SJCRH30 (cell line): ENCODE measurements at regions not wholly inside any gene's neighbourhood (a gene's known extent, or its start where the extent isn't known, plus 50 kb on each side); places are given as distances from the start of the nearest gene placed in this dataset.
"Not testable (repeated sequence)": the region's sequence is repeated elsewhere in the genome, so short reads cannot be mapped to it uniquely, and the experiment has no call there.

Experiments
- DNase-seq, 2 experiments: peaks; one replicate each; pipeline ENCODE4 v3.0.0-alpha.2; 2015 to 2020
- H3K27ac ChIP-seq: fragments of 250-450 bp; sonication (Bioruptor Pico); 2 replicates; pipeline ENCODE4 v1.5.1; 2020; ENCODE audit warnings: mild to moderate bottlenecking, moderate library complexity
- H3K27me3 ChIP-seq: fragments of 250-450 bp; sonication (Bioruptor Pico); 2 replicates; pipeline ENCODE4 v1.5.1; 2020; ENCODE audit warnings: mild to moderate bottlenecking, moderate library complexity
- H3K36me3 ChIP-seq: fragments of 250-450 bp; sonication (Bioruptor Pico); 2 replicates; pipeline ENCODE4 v1.5.1; 2020; ENCODE audit warnings: mild to moderate bottlenecking, moderate library complexity
- H3K4me1 ChIP-seq: fragments of 250-450 bp; sonication (Bioruptor Pico); 2 replicates; pipeline ENCODE4 v1.5.1; 2020; ENCODE audit warnings: mild to moderate bottlenecking, moderate library complexity
- H3K4me3 ChIP-seq: fragments of 250-450 bp; sonication (Bioruptor Pico); 2 replicates; pipeline ENCODE4 v1.5.1; 2020; ENCODE audit warnings: mild to moderate bottlenecking, moderate library complexity
- H3K9me3 ChIP-seq: fragments of 250-450 bp; sonication (Bioruptor Pico); replicated peaks from 2 replicates; pipeline ENCODE4 v1.5.1; 2020; ENCODE audit warnings: mild to moderate bottlenecking, moderate library complexity

GRCh38 chr12:91483471-91483985 lies 300.9 kb upstream of the DCN start:
- Histone ChIP-seq H3K9me3 (no peaks in the 10 kb centered on the region), H3K36me3 (no peaks in the 10 kb centered on the region), H3K27me3 (no peaks in the 10 kb centered on the region), H3K4me1 (peaks cover 6% of the 10 kb centered on the region), H3K4me3 (no peak overlapping the region), H3K27ac (no peak overlapping the region)
- peak in 1 of 2 experiments; percentile 2 for DNase-seq

GRCh38 chr12:91482231-91482630 lies 299.6 kb upstream of the DCN start:
- H3K9me3 ChIP-seq = no peaks in the 10 kb centered on the region
- H3K36me3 ChIP-seq = no peaks in the 10 kb centered on the region
- H3K4me1 ChIP-seq = peaks cover 6% of the 10 kb centered on the region
- peak in 1 of 2 experiments; percentile 2 for DNase-seq
- H3K27ac ChIP-seq = no peak overlapping the region
- no peak overlapping the region for H3K4me3 ChIP-seq
- H3K27me3 ChIP-seq = no peaks in the 10 kb centered on the region

GRCh38 chr12:91478500-91478899 lies 295.9 kb upstream of the DCN start:
- DNase-seq = no peak
- H3K4me1 ChIP-seq = peaks cover 6% of the 10 kb centered on the region

GRCh38 chr12:91467686-91468085 lies 285.1 kb upstream of the DCN start:
- H3K27me3 ChIP-seq = no peaks in the 10 kb centered on the region
- DNase-seq = no peak
- no peaks in the 10 kb centered on the region for H3K36me3 ChIP-seq
- no peak overlapping the region for H3K4me3 ChIP-seq
- H3K4me1 ChIP-seq = no peaks in the 10 kb centered on the region
- H3K27ac ChIP-seq = no peak overlapping the region
- no peaks in the 10 kb centered on the region for H3K9me3 ChIP-seq

More at GRCh38 chr12:91478500-91478899, 295.9 kb upstream of the DCN start:
- H3K27ac ChIP-seq = no peak overlapping the region
- no peaks in the 10 kb centered on the region for H3K36me3 ChIP-seq
- H3K9me3 ChIP-seq = no peaks in the 10 kb centered on the region
- H3K4me3 ChIP-seq = no peak overlapping the region
- H3K27me3 ChIP-seq = no peaks in the 10 kb centered on the region

GRCh38 chr12:91461061-91461460 lies 278.4 kb upstream of the DCN start:
- H3K27ac ChIP-seq = no peak overlapping the region
- no peak for DNase-seq
- H3K36me3 ChIP-seq = no peaks in the 10 kb centered on the region
- H3K9me3 ChIP-seq = no peaks in the 10 kb centered on the region
- H3K27me3 ChIP-seq = no peaks in the 10 kb centered on the region
- no peaks in the 10 kb centered on the region for H3K4me1 ChIP-seq
- H3K4me3 ChIP-seq = no peak overlapping the region

- H3K9me3 ChIP-seq = no peaks in the 10 kb centered on the region
- no peak for DNase-seq
- no peaks in the 10 kb centered on the region for H3K4me1 ChIP-seq
- no peak overlapping the region for H3K4me3 ChIP-seq
- H3K27me3 ChIP-seq = no peaks in the 10 kb centered on the region
- no peak overlapping the region for H3K27ac ChIP-seq
- no peaks in the 10 kb centered on the region for H3K36me3 ChIP-seq
Observed at GRCh38 chr12:91460469-91460868, 277.9 kb upstream of the DCN start.

GRCh38 chr12:91455321-91455720 lies 272.7 kb upstream of the DCN start:
- H3K4me3 ChIP-seq = no peak overlapping the region
- H3K9me3 ChIP-seq = no peaks in the 10 kb centered on the region
- H3K27me3 ChIP-seq = no peaks in the 10 kb centered on the region
- no peak for DNase-seq
- no peak overlapping the region for H3K27ac ChIP-seq
- H3K4me1 ChIP-seq = no peaks in the 10 kb centered on the region
- H3K36me3 ChIP-seq = no peaks in the 10 kb centered on the region

GRCh38 chr12:91454179-91454578 lies 271.6 kb upstream of the DCN start:
- Histone ChIP-seq H3K4me3 (no peak overlapping the region), H3K36me3 (no peaks in the 10 kb centered on the region), H3K27ac (no peak overlapping the region), H3K4me1 (no peaks in the 10 kb centered on the region), H3K27me3 (no peaks in the 10 kb centered on the region), H3K9me3 (no peaks in the 10 kb centered on the region)
- no peak for DNase-seq

- not testable (repeated sequence) for H3K4me3 ChIP-seq, DNase-seq, H3K36me3 ChIP-seq, H3K4me1 ChIP-seq, H3K9me3 ChIP-seq, H3K27ac ChIP-seq, H3K27me3 ChIP-seq
Observed at GRCh38 chr12:91452464-91452863, 269.8 kb upstream of the DCN start.

GRCh38 chr12:91441993-91442952 lies 259.7 kb upstream of the DCN start:
- no peak overlapping the region for H3K4me3 ChIP-seq
- no peak overlapping the region; the same call in 1 of the 2 replicates for H3K27ac ChIP-seq
- H3K9me3 ChIP-seq = no peaks in the 10 kb centered on the region
- no peaks in the 10 kb centered on the region for H3K36me3 ChIP-seq
- H3K27me3 ChIP-seq = no peaks in the 10 kb centered on the region
- H3K4me1 ChIP-seq = peaks cover 10% of the 10 kb centered on the region; the same call in 1 of the 2 replicates
- DNase-seq = peak in 1 of 2 experiments; percentile 7

GRCh38 chr12:91441246-91441645 lies 258.6 kb upstream of the DCN start:
- H3K27ac ChIP-seq = no peak overlapping the region; the same call in 1 of the 2 replicates

GRCh38 chr12:91434081-91434480 lies 251.5 kb upstream of the DCN start:
- H3K4me3 ChIP-seq = no peak overlapping the region
- DNase-seq = no peak
- H3K9me3 ChIP-seq = no peaks in the 10 kb centered on the region
- H3K36me3 ChIP-seq = no peaks in the 10 kb centered on the region
- no peak overlapping the region for H3K27ac ChIP-seq
- H3K27me3 ChIP-seq = no peaks in the 10 kb centered on the region
- peaks cover 15% of the 10 kb centered on the region for H3K4me1 ChIP-seq

More at GRCh38 chr12:91441246-91441645, 258.6 kb upstream of the DCN start:
- Histone ChIP-seq H3K9me3 (no peaks in the 10 kb centered on the region), H3K36me3 (no peaks in the 10 kb centered on the region), H3K4me1 (peaks cover 10% of the 10 kb centered on the region; the same call in 1 of the 2 replicates), H3K4me3 (no peak overlapping the region), H3K27me3 (no peaks in the 10 kb centered on the region)
- DNase-seq = no peak

- peaks cover 15% of the 10 kb centered on the region for H3K4me1 ChIP-seq
- no peak overlapping the region for H3K4me3 ChIP-seq
- no peaks in the 10 kb centered on the region for H3K9me3 ChIP-seq
- DNase-seq = no peak
- no peak overlapping the region for H3K27ac ChIP-seq
- no peaks in the 10 kb centered on the region for H3K27me3 ChIP-seq
- no peaks in the 10 kb centered on the region for H3K36me3 ChIP-seq
Observed at GRCh38 chr12:91432755-91433154, 250.1 kb upstream of the DCN start.

GRCh38 chr12:91432089-91432488 lies 249.5 kb upstream of the DCN start:
- Histone ChIP-seq H3K27ac (peak overlapping the region; percentile 28; the same call in 1 of the 2 replicates), H3K36me3 (no peaks in the 10 kb centered on the region), H3K4me3 (no peak overlapping the region), H3K9me3 (no peaks in the 10 kb centered on the region), H3K27me3 (no peaks in the 10 kb centered on the region), H3K4me1 (peaks cover 15% of the 10 kb centered on the region)
- peak; percentile 38 to 62 for DNase-seq

- H3K4me3 ChIP-seq = no peak overlapping the region
- no peak for DNase-seq
Observed at GRCh38 chr12:91424506-91424905, 241.9 kb upstream of the DCN start.

More at GRCh38 chr12:91424506-91424905, 241.9 kb upstream of the DCN start:
- Histone ChIP-seq H3K36me3 (no peaks in the 10 kb centered on the region), H3K9me3 (no peaks in the 10 kb centered on the region), H3K4me1 (no peaks in the 10 kb centered on the region; the same call in 1 of the 2 replicates), H3K27me3 (no peaks in the 10 kb centered on the region), H3K27ac (no peak overlapping the region)
